ENCODE measurements at regions not wholly inside any gene's neighbourhood (a gene's known extent, or its start where the extent isn't known, plus 50 kb on each side); places are given as distances from the start of the nearest gene placed in this dataset.

DNA sequence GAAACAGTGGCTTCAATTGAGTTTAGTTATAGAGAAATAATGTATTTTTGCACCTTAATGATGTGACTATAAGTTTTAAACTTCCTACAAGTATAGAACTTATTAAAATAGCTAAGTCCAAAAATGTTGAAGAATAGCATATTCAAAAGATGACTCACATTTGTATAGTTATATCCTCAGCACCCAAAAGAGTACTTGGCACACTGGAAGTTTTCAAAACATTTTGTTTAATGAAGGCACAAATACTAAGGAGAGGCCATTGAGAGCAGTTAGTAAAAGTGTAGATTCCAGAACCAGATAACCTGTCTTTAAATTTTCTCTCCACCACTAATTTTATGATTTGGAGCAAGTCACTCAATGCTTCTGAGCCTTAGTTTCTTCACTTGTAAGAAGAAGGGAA lies 226.9 kb upstream of the MID1 start:
- Histone ChIP-seq H3K36me3 (replicated peaks; ENCODE audit: insufficient read depth, low read length) (no peaks in the 10 kb centered on the region), H2AFZ (ENCODE audit: low read length) (no peak overlapping the region), H3K9me2 (replicated peaks; ENCODE audit: insufficient read depth, low read length) (no peaks in the 10 kb centered on the region), H3K9me3 (replicated peaks; ENCODE audit: insufficient read depth, low read length) (no peaks in the 10 kb centered on the region), H3K4me1 (ENCODE audit: low read length) (no peaks in the 10 kb centered on the region), H3K4me2 (ENCODE audit: low read depth, low read length) (no peak overlapping the region), H3K27me3 (replicated peaks; ENCODE audit: insufficient read depth, low read length) (no peaks in the 10 kb centered on the region), H4K20me1 (ENCODE audit: insufficient read depth, low read length) (no peaks in the 10 kb centered on the region), H3K9ac (ENCODE audit: low read length) (no peak overlapping the region), H3K4me3 (ENCODE audit: low read length) (no peak overlapping the region), H3F3A (ENCODE audit: insufficient read depth, low read length) (no peaks in the 10 kb centered on the region), H3K27ac (ENCODE audit: low read length) (no peak overlapping the region), H3K79me2 (ENCODE audit: low read length) (no peaks in the 10 kb centered on the region)
- TF ChIP-seq, protein P1, sequence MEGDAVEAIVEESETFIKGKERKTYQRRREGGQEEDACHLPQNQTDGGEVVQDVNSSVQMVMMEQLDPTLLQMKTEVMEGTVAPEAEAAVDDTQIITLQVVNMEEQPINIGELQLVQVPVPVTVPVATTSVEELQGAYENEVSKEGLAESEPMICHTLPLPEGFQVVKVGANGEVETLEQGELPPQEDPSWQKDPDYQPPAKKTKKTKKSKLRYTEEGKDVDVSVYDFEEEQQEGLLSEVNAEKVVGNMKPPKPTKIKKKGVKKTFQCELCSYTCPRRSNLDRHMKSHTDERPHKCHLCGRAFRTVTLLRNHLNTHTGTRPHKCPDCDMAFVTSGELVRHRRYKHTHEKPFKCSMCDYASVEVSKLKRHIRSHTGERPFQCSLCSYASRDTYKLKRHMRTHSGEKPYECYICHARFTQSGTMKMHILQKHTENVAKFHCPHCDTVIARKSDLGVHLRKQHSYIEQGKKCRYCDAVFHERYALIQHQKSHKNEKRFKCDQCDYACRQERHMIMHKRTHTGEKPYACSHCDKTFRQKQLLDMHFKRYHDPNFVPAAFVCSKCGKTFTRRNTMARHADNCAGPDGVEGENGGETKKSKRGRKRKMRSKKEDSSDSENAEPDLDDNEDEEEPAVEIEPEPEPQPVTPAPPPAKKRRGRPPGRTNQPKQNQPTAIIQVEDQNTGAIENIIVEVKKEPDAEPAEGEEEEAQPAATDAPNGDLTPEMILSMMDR (IDR thresholded peaks at IDR 0.05; ENCODE audit: low read length), result no peak
- no peak for TF ChIP-seq EZH2phosphoT487 (IDR thresholded peaks at IDR 0.05; ENCODE audit: low read length)
- no peak for TF ChIP-seq EZH2 (optimal IDR thresholded peaks at IDR 0.05; ENCODE audit: low read depth, low read length)
- DNase-seq, result no peak

DNA sequence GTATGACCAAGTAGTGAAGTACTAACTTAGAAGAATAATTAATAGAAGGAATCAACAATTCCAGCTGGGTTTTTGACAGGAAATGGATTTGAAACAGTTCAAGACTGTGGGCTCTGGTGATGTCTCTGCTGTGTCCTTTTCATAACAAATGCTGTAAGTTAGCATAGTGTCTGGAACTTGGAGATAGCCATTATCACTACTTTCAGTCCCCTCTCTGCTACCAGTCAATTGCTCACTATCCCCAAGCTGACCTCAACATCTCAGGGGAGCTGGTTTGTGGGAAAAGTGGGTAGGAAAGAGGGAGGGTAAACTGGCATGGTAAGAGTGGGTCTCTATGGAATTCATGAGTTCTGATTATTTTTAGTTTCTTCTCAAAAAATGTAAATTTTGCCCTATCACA lies 231.4 kb upstream of the MID1 start:
- Histone ChIP-seq H4K20me1 (ENCODE audit: insufficient read depth, low read length) (no peaks in the 10 kb centered on the region), H3F3A (ENCODE audit: insufficient read depth, low read length) (no peaks in the 10 kb centered on the region), H3K9me3 (replicated peaks; ENCODE audit: insufficient read depth, low read length) (no peaks in the 10 kb centered on the region), H3K4me3 (ENCODE audit: low read length) (no peak overlapping the region), H3K9ac (ENCODE audit: low read length) (no peak overlapping the region), H2AFZ (ENCODE audit: low read length) (no peak overlapping the region), H3K9me2 (replicated peaks; ENCODE audit: insufficient read depth, low read length) (no peaks in the 10 kb centered on the region), H3K27ac (ENCODE audit: low read length) (no peak overlapping the region), H3K4me1 (ENCODE audit: low read length) (no peaks in the 10 kb centered on the region), H3K4me2 (ENCODE audit: low read depth, low read length) (no peak overlapping the region), H3K79me2 (ENCODE audit: low read length) (no peaks in the 10 kb centered on the region), H3K36me3 (replicated peaks; ENCODE audit: insufficient read depth, low read length) (no peaks in the 10 kb centered on the region), H3K27me3 (replicated peaks; ENCODE audit: insufficient read depth, low read length) (no peaks in the 10 kb centered on the region)
- no peak for TF ChIP-seq EZH2phosphoT487 (IDR thresholded peaks at IDR 0.05; ENCODE audit: low read length)
- TF ChIP-seq EZH2 (optimal IDR thresholded peaks at IDR 0.05; ENCODE audit: low read depth, low read length), result no peak
- TF ChIP-seq, protein P1 (IDR thresholded peaks at IDR 0.05; ENCODE audit: low read length), result no peak
- no peak for DNase-seq

DNA sequence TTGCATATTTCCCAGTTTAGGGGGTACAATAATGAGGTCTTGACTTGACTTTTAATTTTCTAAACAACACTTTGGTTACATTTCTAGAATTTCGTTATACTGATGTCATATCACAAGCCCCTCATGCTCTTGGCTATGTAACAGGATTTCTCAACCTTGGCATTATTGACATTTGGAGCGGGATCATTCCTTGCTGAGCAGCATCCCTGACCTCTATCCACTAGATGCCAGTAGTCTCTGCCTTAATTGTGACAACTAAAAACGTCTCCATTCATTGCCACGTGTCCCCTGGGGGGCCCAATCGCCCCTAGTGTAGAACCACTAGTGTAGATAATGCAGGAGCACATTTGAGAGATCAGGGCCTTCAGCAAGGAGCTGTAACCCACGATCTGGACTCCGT lies 234.2 kb upstream of the MID1 start:
- H3F3A ChIP-seq (ENCODE audit: insufficient read depth, low read length), result no peaks in the 10 kb centered on the region
- H3K4me3 ChIP-seq (ENCODE audit: low read length), result no peak overlapping the region
- no peak overlapping the region for H3K4me2 ChIP-seq (ENCODE audit: low read depth, low read length)
- no peaks in the 10 kb centered on the region for H3K36me3 ChIP-seq (replicated peaks; ENCODE audit: insufficient read depth, low read length)
- H2AFZ ChIP-seq (ENCODE audit: low read length), result no peak overlapping the region
- H3K9me2 ChIP-seq (replicated peaks; ENCODE audit: insufficient read depth, low read length), result no peaks in the 10 kb centered on the region
- no peaks in the 10 kb centered on the region for H3K9me3 ChIP-seq (replicated peaks; ENCODE audit: insufficient read depth, low read length)
- DNase-seq, result no peak
- no peaks in the 10 kb centered on the region for H3K79me2 ChIP-seq (ENCODE audit: low read length)
- H3K27ac ChIP-seq (ENCODE audit: low read length), result no peak overlapping the region
- no peaks in the 10 kb centered on the region for H4K20me1 ChIP-seq (ENCODE audit: insufficient read depth, low read length)
- no peak overlapping the region for H3K9ac ChIP-seq (ENCODE audit: low read length)
- TF ChIP-seq EZH2phosphoT487 (IDR thresholded peaks at IDR 0.05; ENCODE audit: low read length) (no peak), EZH2 (optimal IDR thresholded peaks at IDR 0.05; ENCODE audit: low read depth, low read length) (no peak)
- TF ChIP-seq, protein P1 (IDR thresholded peaks at IDR 0.05; ENCODE audit: low read length), result no peak
- no peaks in the 10 kb centered on the region for H3K27me3 ChIP-seq (replicated peaks; ENCODE audit: insufficient read depth, low read length)
- peaks cover 11% of the 10 kb centered on the region; the same call in 1 of the 2 replicates for H3K4me1 ChIP-seq (ENCODE audit: low read length)
